ENCODE measurements at regions not wholly inside any gene's neighbourhood (a gene's known extent, or its start where the extent isn't known, plus 50 kb on each side); places are given as distances from the start of the nearest gene placed in this dataset.

GRCh38 chr3:30266524-30266923, 339.9 kb upstream of the TGFBR2 start:
- H3K36me3 ChIP-seq (ENCODE audit: control insufficient read depth, insufficient read depth, low read length): no peaks in the 10 kb centered on the region
- no peak overlapping the region for H4K5ac ChIP-seq (ENCODE audit: low read depth, low read length)
- no peak overlapping the region for H3K14ac ChIP-seq (replicated peaks; ENCODE audit: low read depth, low read length)
- no peak overlapping the region for H2BK20ac ChIP-seq (ENCODE audit: low read depth, low read length)
- H4K91ac ChIP-seq (ENCODE audit: insufficient read depth, low read depth, low read length): no peak overlapping the region
- no CpG with 5 or more reads among the region's 2 CpGs for WGBS, 2 experiments (ENCODE audit: extremely low coverage in 2 of 2, insufficient read length in 1 of 2)
- H2BK15ac ChIP-seq (ENCODE audit: low read depth, low read length): 0 out of 3 replicates have a peak overlapping the region, but pooled peaks have one; percentile 26
- H2AK9ac ChIP-seq (replicated peaks; ENCODE audit: low read depth, low read length, poor library complexity): no peak overlapping the region
- H3K9me3 ChIP-seq (ENCODE audit: control insufficient read depth, insufficient read depth, low read length): 0 out of 2 replicates have a peak, but pooled peaks cover 2% of the 10 kb centered on the region
- H3K4me1 ChIP-seq (ENCODE audit: control insufficient read depth, insufficient read depth, low read length): peaks cover 14% of the 10 kb centered on the region
- in situ Hi-C loops (cut with MboI; ENCODE audit: low sequenced_read_pairs): no loop called here
- no TSS peak for BruUV-seq (replicated peaks)
- intact Hi-C loops (cut with micrococcal nuclease): no loop called here
- DNase-seq: no peak
- no peak overlapping the region for H3K23ac ChIP-seq (ENCODE audit: low read depth, low read length)
- ATAC-seq (ENCODE audit: low read depth): no peak
- dilution Hi-C loops (cut with HindIII; ENCODE audit: low sequenced_read_pairs, unreplicated experiment): no loop called here
- H3K27me3 ChIP-seq (ENCODE audit: control insufficient read depth, insufficient read depth, low read length): no peaks in the 10 kb centered on the region
- no peak overlapping the region for H3K4me3 ChIP-seq (ENCODE audit: insufficient read depth, low read depth, low read length)
- POLR2A ChIA-PET (ENCODE audit: unreplicated experiment): no interaction called here
- H3K9ac ChIP-seq (ENCODE audit: low read depth, low read length): no peak overlapping the region
- peaks cover 4% of the 10 kb centered on the region; the same call in 1 of the 2 replicates for H3K9me1 ChIP-seq (ENCODE audit: insufficient read depth, low read length)
- H2AFZ ChIP-seq (replicated peaks; ENCODE audit: low read length, poor library complexity): no peak overlapping the region
- H3K4ac ChIP-seq (ENCODE audit: low read depth, low read length): no peak overlapping the region
- H2AK5ac ChIP-seq (ENCODE audit: low read depth, low read length): no peak overlapping the region
- H3K56ac ChIP-seq (ENCODE audit: extremely low read depth, insufficient read depth, low read length): no peak overlapping the region
- CTCF ChIA-PET: no interaction called here
- TF ChIP-seq FOS (IDR thresholded peaks at IDR 0.05; ENCODE audit: low read depth, low read length) (no peak), ELK1 (IDR thresholded peaks at IDR 0.05; ENCODE audit: borderline replicate concordance, low read depth, low read length) (no peak), MAZ (IDR thresholded peaks at IDR 0.05; ENCODE audit: borderline replicate concordance, low read depth, low read length) (no peak), CEBPB (IDR thresholded peaks at IDR 0.05; ENCODE audit: low read depth, low read length) (no peak), RFX5 (IDR thresholded peaks at IDR 0.05; ENCODE audit: low read depth, low read length) (no peak), NFE2L2 (IDR thresholded peaks at IDR 0.05; ENCODE audit: low read depth, low read length) (no peak), MAFK (IDR thresholded peaks at IDR 0.05; ENCODE audit: low read depth, low read length) (no peak), CHD1 (IDR thresholded peaks at IDR 0.05; ENCODE audit: low read depth, low read length) (no peak), RAD21 (IDR thresholded peaks at IDR 0.05; ENCODE audit: low read length) (no peak)
- H4K20me1 ChIP-seq (ENCODE audit: insufficient read depth, low read length): no peaks in the 10 kb centered on the region
- H3K27ac ChIP-seq (ENCODE audit: insufficient read depth, low read length): no peak overlapping the region
- no peaks in the 10 kb centered on the region for H3K79me1 ChIP-seq (ENCODE audit: low read depth in 1 of 2, low read length in 2 of 2)
- no peak overlapping the region for H2BK120ac ChIP-seq (ENCODE audit: low read depth, low read length)
- no peak overlapping the region for H3K4me2 ChIP-seq (ENCODE audit: low read depth, low read length)
- no peak overlapping the region; the same call in 1 of the 2 replicates for H3K18ac ChIP-seq (ENCODE audit: low read depth, low read length)
- H2BK5ac ChIP-seq (ENCODE audit: low read depth, low read length, poor library complexity, severe bottlenecking): no peak overlapping the region
- H4K8ac ChIP-seq (ENCODE audit: low read depth in 2 of 2, low read length in 2 of 2): no peak overlapping the region

Data from IMR-90 (cell line).